ENCODE measurements at regions not wholly inside any gene's neighbourhood (a gene's known extent, or its start where the extent isn't known, plus 50 kb on each side); places are given as distances from the start of the nearest gene placed in this dataset.

GRCh38 chr20:4573564-4574355, 112.5 kb upstream of the PRNP start:
- Histone ChIP-seq H3K36me3 (no peaks in the 10 kb centered on the region), H3K27ac (peak overlapping the region; percentile 38), H3K4me3 (ENCODE audit: low read depth, low read length) (peak overlapping the region; percentile 34), H3K27me3 (ENCODE audit: insufficient read depth, low read depth, severe bottlenecking) (no peaks in the 10 kb centered on the region), H3K9me3 (ENCODE audit: severe bottlenecking) (peaks cover 4% of the 10 kb centered on the region)
- TF ChIP-seq CTCF (IDR thresholded peaks at IDR 0.05; ENCODE audit: low read depth, low read length), result no peak
- peak; percentile 46 for DNase-seq

GRCh38 chr20:4571759-4572531, 114.3 kb upstream of the PRNP start:
- DNase-seq, result no peak
- no peak overlapping the region for H3K4me3 ChIP-seq (ENCODE audit: low read depth, low read length)
- H3K27me3 ChIP-seq (ENCODE audit: insufficient read depth, low read depth, severe bottlenecking), result no peaks in the 10 kb centered on the region
- H3K9me3 ChIP-seq (ENCODE audit: severe bottlenecking), result peaks cover 4% of the 10 kb centered on the region
- no peaks in the 10 kb centered on the region for H3K36me3 ChIP-seq
- TF ChIP-seq CTCF (IDR thresholded peaks at IDR 0.05; ENCODE audit: low read depth, low read length), result no peak
- H3K27ac ChIP-seq, result no peak overlapping the region

- Histone ChIP-seq H3K36me3 (no peaks in the 10 kb centered on the region), H3K27ac (no peak overlapping the region), H3K27me3 (ENCODE audit: insufficient read depth, low read depth, severe bottlenecking) (no peaks in the 10 kb centered on the region), H3K9me3 (ENCODE audit: severe bottlenecking) (no peaks in the 10 kb centered on the region), H3K4me3 (ENCODE audit: low read depth, low read length) (no peak overlapping the region)
- TF ChIP-seq CTCF (IDR thresholded peaks at IDR 0.05; ENCODE audit: low read depth, low read length), result no peak
- no peak for DNase-seq
Observed at GRCh38 chr20:4569865-4570264, 116.4 kb upstream of the PRNP start.

- Histone ChIP-seq H3K36me3 (no peaks in the 10 kb centered on the region), H3K27me3 (ENCODE audit: insufficient read depth, low read depth, severe bottlenecking) (no peaks in the 10 kb centered on the region), H3K4me3 (ENCODE audit: low read depth, low read length) (no peak overlapping the region), H3K27ac (no peak overlapping the region), H3K9me3 (ENCODE audit: severe bottlenecking) (no peaks in the 10 kb centered on the region)
- DNase-seq, result no peak
- 0 out of 2 replicates have a peak, but pooled peaks have one; percentile 9 for TF ChIP-seq CTCF (IDR thresholded peaks at IDR 0.05; ENCODE audit: low read depth, low read length)
Observed at GRCh38 chr20:4569092-4569491, 117.2 kb upstream of the PRNP start.

- Histone ChIP-seq H3K4me3 (ENCODE audit: low read depth, low read length) (no peak overlapping the region), H3K27me3 (ENCODE audit: insufficient read depth, low read depth, severe bottlenecking) (no peaks in the 10 kb centered on the region), H3K9me3 (ENCODE audit: severe bottlenecking) (no peaks in the 10 kb centered on the region), H3K27ac (no peak overlapping the region), H3K36me3 (no peaks in the 10 kb centered on the region)
- no peak for TF ChIP-seq CTCF (IDR thresholded peaks at IDR 0.05; ENCODE audit: low read depth, low read length)
- no peak for DNase-seq
Observed at GRCh38 chr20:4568361-4568959, 117.8 kb upstream of the PRNP start.

Data from WERI-Rb-1 (cell line).